ENCODE measurements at regions not wholly inside any gene's neighbourhood (a gene's known extent, or its start where the extent isn't known, plus 50 kb on each side); places are given as distances from the start of the nearest gene placed in this dataset.

DNA sequence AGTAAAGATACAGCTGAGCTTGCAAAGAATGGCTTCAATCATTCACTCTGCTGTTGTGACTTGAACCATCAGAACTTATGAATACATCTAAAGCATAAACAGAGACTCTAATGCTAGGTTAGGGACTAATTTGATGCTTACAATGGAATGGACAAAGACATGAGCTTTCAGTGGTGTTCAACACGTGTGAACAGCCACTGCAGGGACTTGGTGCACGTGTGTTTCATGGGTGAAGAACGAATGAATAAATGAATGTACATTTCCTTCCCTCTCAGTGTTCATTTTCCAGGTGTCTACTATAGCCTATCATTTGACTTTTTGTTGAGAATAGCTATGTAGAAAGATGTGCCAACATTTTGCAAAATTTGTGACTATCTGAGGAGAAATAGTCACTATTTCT lies 98.3 kb downstream of the VIP start:
- TF ChIP-seq NR2F2 (IDR thresholded peaks at IDR 0.05) (no peak), GABPA (IDR thresholded peaks at IDR 0.05 in 1 of 2, conservative IDR thresholded peaks at IDR 0.05 in 1 of 2) (no peak), JUND (IDR thresholded peaks at IDR 0.05) (no peak), TAF1 (conservative IDR thresholded peaks at IDR 0.05) (no peak), EGR1 (IDR thresholded peaks at IDR 0.05; ENCODE audit: low read depth in 2 of 2) (no peak), YY1 (IDR thresholded peaks at IDR 0.05) (no peak), SP1 (IDR thresholded peaks at IDR 0.05) (no peak), FOXA1 (IDR thresholded peaks at IDR 0.05) (no peak), HNF4G (IDR thresholded peaks at IDR 0.05) (no peak), HNF4A (conservative IDR thresholded peaks at IDR 0.05) (no peak), FOXA2 (IDR thresholded peaks at IDR 0.05) (no peak)
- TF ChIP-seq, protein P1, sequence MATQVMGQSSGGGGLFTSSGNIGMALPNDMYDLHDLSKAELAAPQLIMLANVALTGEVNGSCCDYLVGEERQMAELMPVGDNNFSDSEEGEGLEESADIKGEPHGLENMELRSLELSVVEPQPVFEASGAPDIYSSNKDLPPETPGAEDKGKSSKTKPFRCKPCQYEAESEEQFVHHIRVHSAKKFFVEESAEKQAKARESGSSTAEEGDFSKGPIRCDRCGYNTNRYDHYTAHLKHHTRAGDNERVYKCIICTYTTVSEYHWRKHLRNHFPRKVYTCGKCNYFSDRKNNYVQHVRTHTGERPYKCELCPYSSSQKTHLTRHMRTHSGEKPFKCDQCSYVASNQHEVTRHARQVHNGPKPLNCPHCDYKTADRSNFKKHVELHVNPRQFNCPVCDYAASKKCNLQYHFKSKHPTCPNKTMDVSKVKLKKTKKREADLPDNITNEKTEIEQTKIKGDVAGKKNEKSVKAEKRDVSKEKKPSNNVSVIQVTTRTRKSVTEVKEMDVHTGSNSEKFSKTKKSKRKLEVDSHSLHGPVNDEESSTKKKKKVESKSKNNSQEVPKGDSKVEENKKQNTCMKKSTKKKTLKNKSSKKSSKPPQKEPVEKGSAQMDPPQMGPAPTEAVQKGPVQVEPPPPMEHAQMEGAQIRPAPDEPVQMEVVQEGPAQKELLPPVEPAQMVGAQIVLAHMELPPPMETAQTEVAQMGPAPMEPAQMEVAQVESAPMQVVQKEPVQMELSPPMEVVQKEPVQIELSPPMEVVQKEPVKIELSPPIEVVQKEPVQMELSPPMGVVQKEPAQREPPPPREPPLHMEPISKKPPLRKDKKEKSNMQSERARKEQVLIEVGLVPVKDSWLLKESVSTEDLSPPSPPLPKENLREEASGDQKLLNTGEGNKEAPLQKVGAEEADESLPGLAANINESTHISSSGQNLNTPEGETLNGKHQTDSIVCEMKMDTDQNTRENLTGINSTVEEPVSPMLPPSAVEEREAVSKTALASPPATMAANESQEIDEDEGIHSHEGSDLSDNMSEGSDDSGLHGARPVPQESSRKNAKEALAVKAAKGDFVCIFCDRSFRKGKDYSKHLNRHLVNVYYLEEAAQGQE (IDR thresholded peaks at IDR 0.05), result no peak
- TF ChIP-seq, protein P2, sequence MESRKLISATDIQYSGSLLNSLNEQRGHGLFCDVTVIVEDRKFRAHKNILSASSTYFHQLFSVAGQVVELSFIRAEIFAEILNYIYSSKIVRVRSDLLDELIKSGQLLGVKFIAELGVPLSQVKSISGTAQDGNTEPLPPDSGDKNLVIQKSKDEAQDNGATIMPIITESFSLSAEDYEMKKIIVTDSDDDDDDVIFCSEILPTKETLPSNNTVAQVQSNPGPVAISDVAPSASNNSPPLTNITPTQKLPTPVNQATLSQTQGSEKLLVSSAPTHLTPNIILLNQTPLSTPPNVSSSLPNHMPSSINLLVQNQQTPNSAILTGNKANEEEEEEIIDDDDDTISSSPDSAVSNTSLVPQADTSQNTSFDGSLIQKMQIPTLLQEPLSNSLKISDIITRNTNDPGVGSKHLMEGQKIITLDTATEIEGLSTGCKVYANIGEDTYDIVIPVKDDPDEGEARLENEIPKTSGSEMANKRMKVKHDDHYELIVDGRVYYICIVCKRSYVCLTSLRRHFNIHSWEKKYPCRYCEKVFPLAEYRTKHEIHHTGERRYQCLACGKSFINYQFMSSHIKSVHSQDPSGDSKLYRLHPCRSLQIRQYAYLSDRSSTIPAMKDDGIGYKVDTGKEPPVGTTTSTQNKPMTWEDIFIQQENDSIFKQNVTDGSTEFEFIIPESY (IDR thresholded peaks at IDR 0.05), result no peak
- TF ChIP-seq, protein P3, sequence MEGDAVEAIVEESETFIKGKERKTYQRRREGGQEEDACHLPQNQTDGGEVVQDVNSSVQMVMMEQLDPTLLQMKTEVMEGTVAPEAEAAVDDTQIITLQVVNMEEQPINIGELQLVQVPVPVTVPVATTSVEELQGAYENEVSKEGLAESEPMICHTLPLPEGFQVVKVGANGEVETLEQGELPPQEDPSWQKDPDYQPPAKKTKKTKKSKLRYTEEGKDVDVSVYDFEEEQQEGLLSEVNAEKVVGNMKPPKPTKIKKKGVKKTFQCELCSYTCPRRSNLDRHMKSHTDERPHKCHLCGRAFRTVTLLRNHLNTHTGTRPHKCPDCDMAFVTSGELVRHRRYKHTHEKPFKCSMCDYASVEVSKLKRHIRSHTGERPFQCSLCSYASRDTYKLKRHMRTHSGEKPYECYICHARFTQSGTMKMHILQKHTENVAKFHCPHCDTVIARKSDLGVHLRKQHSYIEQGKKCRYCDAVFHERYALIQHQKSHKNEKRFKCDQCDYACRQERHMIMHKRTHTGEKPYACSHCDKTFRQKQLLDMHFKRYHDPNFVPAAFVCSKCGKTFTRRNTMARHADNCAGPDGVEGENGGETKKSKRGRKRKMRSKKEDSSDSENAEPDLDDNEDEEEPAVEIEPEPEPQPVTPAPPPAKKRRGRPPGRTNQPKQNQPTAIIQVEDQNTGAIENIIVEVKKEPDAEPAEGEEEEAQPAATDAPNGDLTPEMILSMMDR (IDR thresholded peaks at IDR 0.05; ENCODE audit: low read depth, low read length, missing input control), result no peak
- WGBS, result 59% methylated on average over 3 of the region's 3 CpGs

DNA sequence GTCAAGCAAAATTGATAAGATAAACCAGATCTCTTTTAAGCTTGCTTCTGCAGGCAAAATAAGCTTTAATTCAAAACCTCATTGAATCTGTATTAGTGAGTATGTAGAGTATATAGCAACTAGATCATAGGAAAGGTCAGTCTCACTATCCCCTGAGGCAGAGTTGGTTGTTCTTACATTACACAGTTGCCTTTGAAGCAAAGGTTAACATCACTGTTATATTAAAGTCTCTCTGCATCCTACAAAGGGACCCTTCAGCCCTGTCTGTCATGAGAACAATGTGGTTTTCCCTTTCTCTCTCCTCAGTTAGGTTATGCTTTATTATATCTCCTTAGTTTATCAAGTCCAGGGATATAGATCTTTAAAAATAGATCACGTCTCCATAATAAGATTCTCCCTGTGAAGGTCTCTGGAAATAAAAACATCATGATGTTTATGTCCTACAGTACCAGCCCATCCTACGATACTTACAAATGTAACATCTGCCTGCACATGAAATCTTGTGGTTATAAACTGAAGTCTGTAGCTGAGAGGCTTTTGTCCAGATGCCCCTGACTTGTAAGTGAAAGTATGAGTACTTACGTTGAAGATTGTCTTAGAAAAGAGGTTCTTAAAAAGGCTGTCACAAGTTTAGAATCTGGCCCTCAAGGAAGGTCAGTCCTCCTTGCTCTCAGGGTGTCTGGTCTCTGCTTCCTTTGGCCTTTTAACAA lies 103.6 kb downstream of the VIP start:
- Histone ChIP-seq H3K27me3 (ENCODE audit: control insufficient read depth in 4 of 4, insufficient read depth in 4 of 4, low read length in 3 of 4) (no peaks in the 10 kb centered on the region), H3K36me3 (ENCODE audit: control insufficient read depth in 4 of 4, insufficient read depth in 3 of 4, low read depth in 1 of 4, low read length in 3 of 4) (no peaks in the 10 kb centered on the region), H3K4me1 (ENCODE audit: control insufficient read depth in 4 of 4, insufficient read depth in 4 of 4, low read length in 3 of 4) (no peaks in the 10 kb centered on the region), H3K9me3 (ENCODE audit: control insufficient read depth in 4 of 4, low read length in 3 of 4) (no peaks in the 10 kb centered on the region), H3K9ac (ENCODE audit: low read depth in 1 of 2, low read length in 2 of 2) (no peak overlapping the region), H3K27ac (ENCODE audit: low read depth in 1 of 2, low read length in 2 of 2) (no peak overlapping the region), H3K4me3 (ENCODE audit: low read depth in 1 of 3, low read length in 3 of 3) (no peak overlapping the region)
- DNase-seq (ENCODE audit: low spot score), result no peak
- 73% methylated on average over 3 of the region's 3 CpGs for whole genome bisulfite sequencing
- TF ChIP-seq, protein P4, sequence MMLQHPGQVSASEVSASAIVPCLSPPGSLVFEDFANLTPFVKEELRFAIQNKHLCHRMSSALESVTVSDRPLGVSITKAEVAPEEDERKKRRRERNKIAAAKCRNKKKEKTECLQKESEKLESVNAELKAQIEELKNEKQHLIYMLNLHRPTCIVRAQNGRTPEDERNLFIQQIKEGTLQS (IDR thresholded peaks at IDR 0.05), result no peak

More for the DNA sequence above, 98.3 kb downstream of the VIP start:
- H3K9me3 ChIP-seq (ENCODE audit: control insufficient read depth in 4 of 4, low read length in 3 of 4), result peaks cover 0 to 3% (median 0%) of the 10 kb centered on the region in 4 donors
- no peaks in the 10 kb centered on the region for H3K4me1 ChIP-seq (ENCODE audit: control insufficient read depth in 4 of 4, insufficient read depth in 4 of 4, low read length in 3 of 4)
- H3K9ac ChIP-seq (ENCODE audit: low read depth in 1 of 2, low read length in 2 of 2), result no peak overlapping the region
- no peak for DNase-seq (ENCODE audit: low spot score)
- no peaks in the 10 kb centered on the region for H3K36me3 ChIP-seq (ENCODE audit: control insufficient read depth in 4 of 4, insufficient read depth in 3 of 4, low read depth in 1 of 4, low read length in 3 of 4)
- no peak overlapping the region for H3K4me3 ChIP-seq (ENCODE audit: low read depth in 1 of 3, low read length in 3 of 3)
- H3K27ac ChIP-seq (ENCODE audit: low read depth in 1 of 2, low read length in 2 of 2), result no peak overlapping the region
- no peaks in the 10 kb centered on the region for H3K27me3 ChIP-seq (ENCODE audit: control insufficient read depth in 4 of 4, insufficient read depth in 4 of 4, low read length in 3 of 4)
